ENCODE measurements at regions not wholly inside any gene's neighbourhood (a gene's known extent, or its start where the extent isn't known, plus 50 kb on each side); places are given as distances from the start of the nearest gene placed in this dataset.

DNA sequence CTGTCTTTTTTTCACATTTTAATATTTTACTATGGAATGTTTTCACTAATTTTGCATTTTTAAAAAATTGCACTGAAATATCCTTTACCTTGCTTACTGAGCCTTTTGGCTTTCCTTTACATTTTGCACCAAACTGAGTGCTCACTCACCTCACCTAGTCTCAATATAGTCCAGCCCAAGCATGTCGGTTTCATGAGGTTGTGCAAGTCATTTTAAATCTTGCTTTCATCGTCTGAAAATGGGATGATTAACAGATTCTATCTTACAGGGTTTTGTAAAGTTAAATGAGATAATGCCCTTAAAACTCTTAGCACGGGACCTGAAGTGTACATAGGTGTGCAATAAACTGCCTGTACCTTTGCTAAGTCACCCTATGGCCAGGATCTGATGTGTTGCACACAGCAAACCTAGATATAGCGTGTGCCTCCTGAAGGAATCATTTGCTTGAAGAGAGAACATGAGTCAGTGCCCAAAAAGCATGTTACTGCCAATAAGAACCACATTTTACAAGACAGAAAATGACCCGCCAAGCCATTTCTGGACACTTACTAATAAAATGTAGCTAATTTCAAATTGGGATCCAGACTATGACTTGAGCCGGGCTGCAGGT is 199.8 kb downstream of the JCAD start:
- TF ChIP-seq CTCF (IDR thresholded peaks at IDR 0.05) (no peak), POLR2AphosphoS5 (IDR thresholded peaks at IDR 0.05) (no peak)
- in situ Hi-C loops (cut with MboI; ENCODE audit: low pct_ligation_motif_present in 1 of 4, low pct_unique_long_range_greater_than_20kb in 1 of 4, low sequenced_read_pairs in 3 of 4) = loop anchor here in 1 of 4 donors (25.0 kb wide), 1 partner anchor 347 kb away; no protein-coding TSS in a partner anchor
- intact Hi-C loops (cut with DNase I; ENCODE audit: low total_unique reads) = loop anchor here (5.0 to 10.0 kb wide), 2 partner anchors 105 to 122 kb away; no protein-coding TSS in a partner anchor
- Histone ChIP-seq H3K27me3 (no peaks in the 10 kb centered on the region), H3K4me3 (no peak overlapping the region), H3K36me3 (no peaks in the 10 kb centered on the region), H3K4me1 (peaks cover 0 to 12% (median 7%) of the 10 kb centered on the region in 4 donors), H3K27ac (peak overlapping the region; percentile 44 to 79 (median 62)), H3K9me3 (no peaks in the 10 kb centered on the region)
- DNase-seq = no peak
- 79 to 84% methylated on average over 5 to 6 of the region's 6 CpGs for WGBS, 2 donors (ENCODE audit: low coverage in 1 of 2)

GRCh38 chr10:29858702-29859267 is 200.6 kb downstream of the JCAD start:
- in situ Hi-C loops (cut with MboI; ENCODE audit: low pct_ligation_motif_present in 1 of 4, low pct_unique_long_range_greater_than_20kb in 1 of 4, low sequenced_read_pairs in 3 of 4) = loop anchor here in 1 of 4 donors (25.0 kb wide), 1 partner anchor 346 kb away; no protein-coding TSS in a partner anchor

GRCh38 chr10:29857843-29858701 is 201.3 kb downstream of the JCAD start:
- WGBS, 2 donors (ENCODE audit: low coverage in 1 of 2) = 26 to 39% methylated on average over 7 to 11 of the region's 11 CpGs
- Histone ChIP-seq H3K36me3 (no peaks in the 10 kb centered on the region), H3K9me3 (no peaks in the 10 kb centered on the region), H3K4me1 (peaks cover 0 to 12% (median 7%) of the 10 kb centered on the region in 4 donors), H3K27me3 (no peaks in the 10 kb centered on the region), H3K27ac (peak overlapping the region; percentile 44 to 79 (median 62)), H3K4me3 (no peak overlapping the region)
- TF ChIP-seq POLR2AphosphoS5 (IDR thresholded peaks at IDR 0.05) = peak; percentile 32 to 48 (median 38)
- no peak for TF ChIP-seq EP300 (IDR thresholded peaks at IDR 0.05; ENCODE audit: low read depth)
- peak; percentile 51 to 73 (median 61) for TF ChIP-seq CTCF (IDR thresholded peaks at IDR 0.05)
- intact Hi-C loops (cut with DNase I; ENCODE audit: low total_unique reads) (loop anchor here (5.0 kb wide), 1 partner anchor 121 kb away; no protein-coding TSS in a partner anchor), in situ Hi-C loops (cut with MboI; ENCODE audit: low pct_ligation_motif_present in 1 of 4, low pct_unique_long_range_greater_than_20kb in 1 of 4, low sequenced_read_pairs in 3 of 4) (loop anchor here in 1 of 4 donors (25.0 kb wide), 1 partner anchor 346 kb away; no protein-coding TSS in a partner anchor)
- DNase-seq = peak; percentile 60

More at GRCh38 chr10:29858702-29859267, 200.6 kb downstream of the JCAD start:
- Histone ChIP-seq H3K27me3 (no peaks in the 10 kb centered on the region), H3K9me3 (no peaks in the 10 kb centered on the region), H3K4me1 (peaks cover 0 to 12% (median 7%) of the 10 kb centered on the region in 4 donors), H3K4me3 (no peak overlapping the region), H3K27ac (peak overlapping the region; percentile 44 to 79 (median 62)), H3K36me3 (no peaks in the 10 kb centered on the region)
- intact Hi-C loops (cut with DNase I; ENCODE audit: low total_unique reads) = loop anchor here (5.0 kb wide), 1 partner anchor 121 kb away; no protein-coding TSS in a partner anchor
- 50% methylated on average over 1 to 3 of the region's 3 CpGs for WGBS, 2 donors (ENCODE audit: low coverage in 1 of 2)
- peak in 1 of 5 experiments; percentile 4 for TF ChIP-seq CTCF (IDR thresholded peaks at IDR 0.05)
- no peak for TF ChIP-seq EP300 (IDR thresholded peaks at IDR 0.05; ENCODE audit: low read depth)
- DNase-seq = no peak

DNA sequence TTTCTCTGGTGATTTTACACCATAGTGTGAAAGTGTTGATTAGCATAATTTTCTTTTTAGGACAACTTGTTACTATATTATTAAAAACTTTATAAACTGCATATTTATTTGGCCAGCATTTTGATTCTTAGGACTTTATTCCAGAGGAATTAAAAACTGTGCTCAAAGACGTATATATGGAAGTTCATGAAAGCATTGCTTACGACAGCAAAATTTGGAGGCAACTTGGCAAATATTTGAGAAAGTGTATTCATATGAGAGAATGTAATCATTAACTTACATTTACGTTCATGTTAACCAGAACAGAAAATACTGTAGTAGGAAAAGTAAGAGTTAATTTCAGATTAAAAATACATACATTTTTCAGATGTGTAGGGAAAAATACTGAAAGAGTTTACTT is 203.1 kb downstream of the JCAD start:
- TF ChIP-seq POLR2A (IDR thresholded peaks at IDR 0.05) (no peak), POLR2AphosphoS5 (IDR thresholded peaks at IDR 0.05) (no peak), EP300 (IDR thresholded peaks at IDR 0.05; ENCODE audit: low read depth) (no peak), CTCF (IDR thresholded peaks at IDR 0.05) (no peak)
- intact Hi-C loops (cut with DNase I; ENCODE audit: low total_unique reads) (loop anchor here (5.0 kb wide), 1 partner anchor 119 kb away; no protein-coding TSS in a partner anchor), in situ Hi-C loops (cut with MboI; ENCODE audit: low pct_ligation_motif_present in 1 of 4, low pct_unique_long_range_greater_than_20kb in 1 of 4, low sequenced_read_pairs in 3 of 4) (loop anchor here in 1 of 4 donors (25.0 kb wide), 1 partner anchor 344 kb away; no protein-coding TSS in a partner anchor)
- H3K4me3 ChIP-seq = no peak overlapping the region
- no peaks in the 10 kb centered on the region for H3K27me3 ChIP-seq
- no peak overlapping the region for H3K27ac ChIP-seq
- H3K36me3 ChIP-seq = no peaks in the 10 kb centered on the region
- no peak for DNase-seq
- peaks cover 0 to 11% (median 2%) of the 10 kb centered on the region in 4 donors for H3K4me1 ChIP-seq
- no peaks in the 10 kb centered on the region for H3K9me3 ChIP-seq
- 64 to 74% methylated on average over 3 of the region's 3 CpGs for WGBS, 2 donors (ENCODE audit: low coverage in 1 of 2)
